ENCODE measurements at regions not wholly inside any gene's neighbourhood (a gene's known extent, or its start where the extent isn't known, plus 50 kb on each side); places are given as distances from the start of the nearest gene placed in this dataset.

DNA sequence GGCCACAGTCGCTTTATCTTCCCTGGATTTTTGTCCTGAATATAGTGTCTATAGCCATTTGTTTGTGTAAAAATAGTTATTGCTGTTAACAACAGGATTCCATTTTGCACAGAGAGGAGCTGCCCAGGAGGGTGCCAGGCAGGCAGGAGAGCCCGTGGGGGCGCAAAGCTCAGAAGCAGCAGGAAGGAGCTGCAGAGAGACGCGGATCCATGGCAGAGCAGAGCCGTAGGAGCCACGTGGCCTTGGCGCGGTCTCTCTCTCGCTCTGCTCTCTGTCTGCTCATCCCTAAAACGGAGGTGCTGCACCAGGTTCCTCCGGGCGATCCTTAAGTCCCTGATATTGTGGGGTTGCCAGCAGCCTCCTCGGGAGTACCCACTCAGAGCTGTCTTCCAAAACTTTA, 185.3 kb upstream of the MYT1L start:
- TF ChIP-seq RARB (CRISPR knock-in tag; IDR thresholded peaks at IDR 0.05), result no peak
- no peak for TF ChIP-seq TOX (CRISPR knock-in tag; IDR thresholded peaks at IDR 0.05; ENCODE audit: borderline replicate concordance)
- TF ChIP-seq, protein P1, sequence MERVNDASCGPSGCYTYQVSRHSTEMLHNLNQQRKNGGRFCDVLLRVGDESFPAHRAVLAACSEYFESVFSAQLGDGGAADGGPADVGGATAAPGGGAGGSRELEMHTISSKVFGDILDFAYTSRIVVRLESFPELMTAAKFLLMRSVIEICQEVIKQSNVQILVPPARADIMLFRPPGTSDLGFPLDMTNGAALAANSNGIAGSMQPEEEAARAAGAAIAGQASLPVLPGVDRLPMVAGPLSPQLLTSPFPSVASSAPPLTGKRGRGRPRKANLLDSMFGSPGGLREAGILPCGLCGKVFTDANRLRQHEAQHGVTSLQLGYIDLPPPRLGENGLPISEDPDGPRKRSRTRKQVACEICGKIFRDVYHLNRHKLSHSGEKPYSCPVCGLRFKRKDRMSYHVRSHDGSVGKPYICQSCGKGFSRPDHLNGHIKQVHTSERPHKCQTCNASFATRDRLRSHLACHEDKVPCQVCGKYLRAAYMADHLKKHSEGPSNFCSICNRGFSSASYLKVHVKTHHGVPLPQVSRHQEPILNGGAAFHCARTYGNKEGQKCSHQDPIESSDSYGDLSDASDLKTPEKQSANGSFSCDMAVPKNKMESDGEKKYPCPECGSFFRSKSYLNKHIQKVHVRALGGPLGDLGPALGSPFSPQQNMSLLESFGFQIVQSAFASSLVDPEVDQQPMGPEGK (CRISPR knock-in tag; IDR thresholded peaks at IDR 0.05; ENCODE audit: borderline replicate concordance), result no peak
- TF ChIP-seq ZNF565 (CRISPR knock-in tag; conservative IDR thresholded peaks at IDR 0.05; ENCODE audit: low read depth), result no peak
- TF ChIP-seq CSDC2 (CRISPR knock-in tag; IDR thresholded peaks at IDR 0.05), result no peak
- TF ChIP-seq CSRNP3 (CRISPR knock-in tag; IDR thresholded peaks at IDR 0.05), result no peak
- no peak for TF ChIP-seq ZNF8 (CRISPR knock-in tag; IDR thresholded peaks at IDR 0.05)
- TF ChIP-seq, protein P2, sequence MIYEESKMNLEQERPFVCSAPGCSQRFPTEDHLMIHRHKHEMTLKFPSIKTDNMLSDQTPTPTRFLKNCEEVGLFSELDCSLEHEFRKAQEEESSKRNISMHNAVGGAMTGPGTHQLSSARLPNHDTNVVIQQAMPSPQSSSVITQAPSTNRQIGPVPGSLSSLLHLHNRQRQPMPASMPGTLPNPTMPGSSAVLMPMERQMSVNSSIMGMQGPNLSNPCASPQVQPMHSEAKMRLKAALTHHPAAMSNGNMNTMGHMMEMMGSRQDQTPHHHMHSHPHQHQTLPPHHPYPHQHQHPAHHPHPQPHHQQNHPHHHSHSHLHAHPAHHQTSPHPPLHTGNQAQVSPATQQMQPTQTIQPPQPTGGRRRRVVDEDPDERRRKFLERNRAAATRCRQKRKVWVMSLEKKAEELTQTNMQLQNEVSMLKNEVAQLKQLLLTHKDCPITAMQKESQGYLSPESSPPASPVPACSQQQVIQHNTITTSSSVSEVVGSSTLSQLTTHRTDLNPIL (CRISPR knock-in tag; IDR thresholded peaks at IDR 0.05; ENCODE audit: low read depth), result no peak
- no peak for TF ChIP-seq OSR1 (CRISPR knock-in tag; IDR thresholded peaks at IDR 0.05)
- TF ChIP-seq ZC3H10 (CRISPR knock-in tag; IDR thresholded peaks at IDR 0.05), result no peak
- no peak for TF ChIP-seq SNAI2 (CRISPR knock-in tag; IDR thresholded peaks at IDR 0.05)
- TF ChIP-seq, protein P3, sequence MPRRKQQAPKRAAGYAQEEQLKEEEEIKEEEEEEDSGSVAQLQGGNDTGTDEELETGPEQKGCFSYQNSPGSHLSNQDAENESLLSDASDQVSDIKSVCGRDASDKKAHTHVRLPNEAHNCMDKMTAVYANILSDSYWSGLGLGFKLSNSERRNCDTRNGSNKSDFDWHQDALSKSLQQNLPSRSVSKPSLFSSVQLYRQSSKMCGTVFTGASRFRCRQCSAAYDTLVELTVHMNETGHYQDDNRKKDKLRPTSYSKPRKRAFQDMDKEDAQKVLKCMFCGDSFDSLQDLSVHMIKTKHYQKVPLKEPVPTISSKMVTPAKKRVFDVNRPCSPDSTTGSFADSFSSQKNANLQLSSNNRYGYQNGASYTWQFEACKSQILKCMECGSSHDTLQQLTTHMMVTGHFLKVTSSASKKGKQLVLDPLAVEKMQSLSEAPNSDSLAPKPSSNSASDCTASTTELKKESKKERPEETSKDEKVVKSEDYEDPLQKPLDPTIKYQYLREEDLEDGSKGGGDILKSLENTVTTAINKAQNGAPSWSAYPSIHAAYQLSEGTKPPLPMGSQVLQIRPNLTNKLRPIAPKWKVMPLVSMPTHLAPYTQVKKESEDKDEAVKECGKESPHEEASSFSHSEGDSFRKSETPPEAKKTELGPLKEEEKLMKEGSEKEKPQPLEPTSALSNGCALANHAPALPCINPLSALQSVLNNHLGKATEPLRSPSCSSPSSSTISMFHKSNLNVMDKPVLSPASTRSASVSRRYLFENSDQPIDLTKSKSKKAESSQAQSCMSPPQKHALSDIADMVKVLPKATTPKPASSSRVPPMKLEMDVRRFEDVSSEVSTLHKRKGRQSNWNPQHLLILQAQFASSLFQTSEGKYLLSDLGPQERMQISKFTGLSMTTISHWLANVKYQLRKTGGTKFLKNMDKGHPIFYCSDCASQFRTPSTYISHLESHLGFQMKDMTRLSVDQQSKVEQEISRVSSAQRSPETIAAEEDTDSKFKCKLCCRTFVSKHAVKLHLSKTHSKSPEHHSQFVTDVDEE (CRISPR knock-in tag; IDR thresholded peaks at IDR 0.05), result no peak
- no peak for TF ChIP-seq PPARA (CRISPR knock-in tag; IDR thresholded peaks at IDR 0.05; ENCODE audit: borderline replicate concordance)
- no peak for TF ChIP-seq ARNTL (CRISPR knock-in tag; IDR thresholded peaks at IDR 0.05; ENCODE audit: borderline replicate concordance, low read depth)
- no peak for TF ChIP-seq BACH2 (CRISPR knock-in tag; IDR thresholded peaks at IDR 0.05; ENCODE audit: borderline replicate concordance)
- TF ChIP-seq ESRRG (CRISPR knock-in tag; IDR thresholded peaks at IDR 0.05), result no peak
- TF ChIP-seq, protein P4, sequence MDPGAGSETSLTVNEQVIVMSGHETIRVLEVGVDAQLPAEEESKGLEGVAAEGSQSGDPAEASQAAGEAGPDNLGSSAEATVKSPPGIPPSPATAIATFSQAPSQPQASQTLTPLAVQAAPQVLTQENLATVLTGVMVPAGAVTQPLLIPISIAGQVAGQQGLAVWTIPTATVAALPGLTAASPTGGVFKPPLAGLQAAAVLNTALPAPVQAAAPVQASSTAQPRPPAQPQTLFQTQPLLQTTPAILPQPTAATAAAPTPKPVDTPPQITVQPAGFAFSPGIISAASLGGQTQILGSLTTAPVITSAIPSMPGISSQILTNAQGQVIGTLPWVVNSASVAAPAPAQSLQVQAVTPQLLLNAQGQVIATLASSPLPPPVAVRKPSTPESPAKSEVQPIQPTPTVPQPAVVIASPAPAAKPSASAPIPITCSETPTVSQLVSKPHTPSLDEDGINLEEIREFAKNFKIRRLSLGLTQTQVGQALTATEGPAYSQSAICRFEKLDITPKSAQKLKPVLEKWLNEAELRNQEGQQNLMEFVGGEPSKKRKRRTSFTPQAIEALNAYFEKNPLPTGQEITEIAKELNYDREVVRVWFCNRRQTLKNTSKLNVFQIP (CRISPR knock-in tag; IDR thresholded peaks at IDR 0.05; ENCODE audit: borderline replicate concordance, low read depth), result no peak
- no peak for TF ChIP-seq GLIS3 (CRISPR knock-in tag; IDR thresholded peaks at IDR 0.05)

GRCh38 chr2:2512931-2513330, 181.9 kb upstream of the MYT1L start:
- ATAC-seq, result no peak
- TF ChIP-seq ZNF70 (CRISPR knock-in tag; IDR thresholded peaks at IDR 0.05), result no peak
- no peak for TF ChIP-seq PPARA (CRISPR knock-in tag; IDR thresholded peaks at IDR 0.05; ENCODE audit: borderline replicate concordance)
- TF ChIP-seq ISL1 (CRISPR knock-in tag; IDR thresholded peaks at IDR 0.05), result no peak
- no peak for TF ChIP-seq ARNTL (CRISPR knock-in tag; IDR thresholded peaks at IDR 0.05; ENCODE audit: borderline replicate concordance, low read depth)
- TF ChIP-seq CSDC2 (CRISPR knock-in tag; IDR thresholded peaks at IDR 0.05), result no peak

More for the DNA sequence above, 185.3 kb upstream of the MYT1L start:
- ATAC-seq, result no peak

DNA sequence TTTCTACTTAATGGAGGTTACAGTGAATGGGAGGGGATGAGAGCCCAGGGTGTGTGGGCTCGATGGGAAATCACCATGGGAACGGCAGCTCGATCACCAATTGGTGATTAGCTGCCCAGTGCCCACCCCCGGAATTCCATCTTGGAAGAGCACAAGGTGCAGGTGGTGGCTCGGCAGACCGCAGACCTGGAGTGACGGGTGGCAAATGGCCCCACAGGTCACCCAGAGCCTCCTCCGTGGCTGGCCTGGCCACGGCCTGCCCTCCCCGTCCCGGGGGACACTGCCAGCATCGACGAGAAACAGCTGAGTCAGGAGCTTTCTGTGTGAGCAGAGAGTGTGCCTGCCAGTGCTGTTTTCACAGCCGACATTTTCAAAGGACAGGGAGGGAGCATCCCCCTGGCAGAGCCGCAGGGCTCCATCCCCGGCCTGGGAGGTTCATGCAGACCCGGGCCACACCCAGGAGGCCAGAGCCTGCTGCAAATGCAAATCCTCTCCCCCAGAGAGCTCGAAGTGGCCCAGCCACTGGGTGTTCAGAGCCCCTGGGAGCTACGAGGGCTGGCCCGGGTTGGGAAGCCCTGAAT, 176.4 kb upstream of the MYT1L start:
- TF ChIP-seq PPARA (CRISPR knock-in tag; IDR thresholded peaks at IDR 0.05; ENCODE audit: borderline replicate concordance), result no peak
- TF ChIP-seq ZNF70 (CRISPR knock-in tag; IDR thresholded peaks at IDR 0.05), result no peak
- no peak for TF ChIP-seq RARB (CRISPR knock-in tag; IDR thresholded peaks at IDR 0.05)
- no peak for TF ChIP-seq ESRRG (CRISPR knock-in tag; IDR thresholded peaks at IDR 0.05)
- TF ChIP-seq CSRNP3 (CRISPR knock-in tag; IDR thresholded peaks at IDR 0.05), result no peak
- TF ChIP-seq ISL1 (CRISPR knock-in tag; IDR thresholded peaks at IDR 0.05), result no peak
- no peak for TF ChIP-seq TCF4 (CRISPR knock-in tag; IDR thresholded peaks at IDR 0.05; ENCODE audit: borderline replicate concordance)
- TF ChIP-seq ARNTL (CRISPR knock-in tag; IDR thresholded peaks at IDR 0.05; ENCODE audit: borderline replicate concordance, low read depth), result no peak
- TF ChIP-seq, protein P4 (CRISPR knock-in tag; IDR thresholded peaks at IDR 0.05; ENCODE audit: borderline replicate concordance, low read depth), result no peak
- TF ChIP-seq ZC3H10 (CRISPR knock-in tag; IDR thresholded peaks at IDR 0.05), result no peak
- no peak for TF ChIP-seq GLIS3 (CRISPR knock-in tag; IDR thresholded peaks at IDR 0.05)
- ATAC-seq, result no peak

All from SK-N-SH treated with all-trans-retinoic acid at 6 μM for 48 hours (cell line).